ENCODE measurements at regions not wholly inside any gene's neighbourhood (a gene's known extent, or its start where the extent isn't known, plus 50 kb on each side); places are given as distances from the start of the nearest gene placed in this dataset.

DNA sequence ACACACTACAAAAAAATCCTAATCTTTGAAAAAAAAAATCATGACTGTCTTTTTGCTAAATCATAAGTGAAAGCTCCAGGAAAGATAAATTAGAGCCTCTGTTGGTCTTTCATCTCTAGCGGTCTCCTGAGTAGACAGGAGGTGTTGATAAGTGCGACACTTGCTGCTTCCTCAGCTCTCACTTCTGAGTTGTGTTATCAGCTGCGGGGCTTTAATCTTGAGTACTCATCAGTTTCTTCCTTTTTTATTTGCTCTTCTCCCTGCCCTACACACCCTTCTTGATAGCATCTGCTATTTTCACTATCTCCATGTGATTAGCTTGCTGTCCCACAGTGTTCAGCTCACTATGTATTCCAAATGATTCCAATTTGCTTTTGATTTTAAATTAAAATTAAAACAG is 1449.2 kb downstream of the C4orf33 start:
- ATAC-seq = no peak
- no peak for TF ChIP-seq OSR1 (CRISPR knock-in tag; IDR thresholded peaks at IDR 0.05)
- TF ChIP-seq ZC3H10 (CRISPR knock-in tag; IDR thresholded peaks at IDR 0.05) = no peak
- TF ChIP-seq ARNTL (CRISPR knock-in tag; IDR thresholded peaks at IDR 0.05; ENCODE audit: borderline replicate concordance, low read depth) = no peak
- no peak for TF ChIP-seq RARB (CRISPR knock-in tag; IDR thresholded peaks at IDR 0.05)
- no peak for TF ChIP-seq ESRRG (CRISPR knock-in tag; IDR thresholded peaks at IDR 0.05)
- no peak for TF ChIP-seq ZNF565 (CRISPR knock-in tag; conservative IDR thresholded peaks at IDR 0.05; ENCODE audit: low read depth)
- TF ChIP-seq, protein P1, sequence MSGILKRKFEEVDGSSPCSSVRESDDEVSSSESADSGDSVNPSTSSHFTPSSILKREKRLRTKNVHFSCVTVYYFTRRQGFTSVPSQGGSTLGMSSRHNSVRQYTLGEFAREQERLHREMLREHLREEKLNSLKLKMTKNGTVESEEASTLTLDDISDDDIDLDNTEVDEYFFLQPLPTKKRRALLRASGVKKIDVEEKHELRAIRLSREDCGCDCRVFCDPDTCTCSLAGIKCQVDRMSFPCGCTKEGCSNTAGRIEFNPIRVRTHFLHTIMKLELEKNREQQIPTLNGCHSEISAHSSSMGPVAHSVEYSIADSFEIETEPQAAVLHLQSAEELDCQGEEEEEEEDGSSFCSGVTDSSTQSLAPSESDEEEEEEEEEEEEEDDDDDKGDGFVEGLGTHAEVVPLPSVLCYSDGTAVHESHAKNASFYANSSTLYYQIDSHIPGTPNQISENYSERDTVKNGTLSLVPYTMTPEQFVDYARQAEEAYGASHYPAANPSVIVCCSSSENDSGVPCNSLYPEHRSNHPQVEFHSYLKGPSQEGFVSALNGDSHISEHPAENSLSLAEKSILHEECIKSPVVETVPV (CRISPR knock-in tag; IDR thresholded peaks at IDR 0.05) = no peak
- TF ChIP-seq GLIS3 (CRISPR knock-in tag; IDR thresholded peaks at IDR 0.05) = no peak
- TF ChIP-seq TOX (CRISPR knock-in tag; IDR thresholded peaks at IDR 0.05; ENCODE audit: borderline replicate concordance) = no peak
- no peak for TF ChIP-seq TCF4 (CRISPR knock-in tag; IDR thresholded peaks at IDR 0.05; ENCODE audit: borderline replicate concordance)
- no peak for TF ChIP-seq ZNF8 (CRISPR knock-in tag; IDR thresholded peaks at IDR 0.05)
- TF ChIP-seq, protein P2, sequence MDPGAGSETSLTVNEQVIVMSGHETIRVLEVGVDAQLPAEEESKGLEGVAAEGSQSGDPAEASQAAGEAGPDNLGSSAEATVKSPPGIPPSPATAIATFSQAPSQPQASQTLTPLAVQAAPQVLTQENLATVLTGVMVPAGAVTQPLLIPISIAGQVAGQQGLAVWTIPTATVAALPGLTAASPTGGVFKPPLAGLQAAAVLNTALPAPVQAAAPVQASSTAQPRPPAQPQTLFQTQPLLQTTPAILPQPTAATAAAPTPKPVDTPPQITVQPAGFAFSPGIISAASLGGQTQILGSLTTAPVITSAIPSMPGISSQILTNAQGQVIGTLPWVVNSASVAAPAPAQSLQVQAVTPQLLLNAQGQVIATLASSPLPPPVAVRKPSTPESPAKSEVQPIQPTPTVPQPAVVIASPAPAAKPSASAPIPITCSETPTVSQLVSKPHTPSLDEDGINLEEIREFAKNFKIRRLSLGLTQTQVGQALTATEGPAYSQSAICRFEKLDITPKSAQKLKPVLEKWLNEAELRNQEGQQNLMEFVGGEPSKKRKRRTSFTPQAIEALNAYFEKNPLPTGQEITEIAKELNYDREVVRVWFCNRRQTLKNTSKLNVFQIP (CRISPR knock-in tag; IDR thresholded peaks at IDR 0.05; ENCODE audit: borderline replicate concordance, low read depth) = no peak
- no peak for TF ChIP-seq PATZ1 (CRISPR knock-in tag; IDR thresholded peaks at IDR 0.05; ENCODE audit: borderline replicate concordance)
- TF ChIP-seq ISL1 (CRISPR knock-in tag; IDR thresholded peaks at IDR 0.05) = no peak
- no peak for TF ChIP-seq ZFP30 (CRISPR knock-in tag; IDR thresholded peaks at IDR 0.05)
- TF ChIP-seq SNAI2 (CRISPR knock-in tag; IDR thresholded peaks at IDR 0.05) = no peak

- ATAC-seq = no peak
- no peak for TF ChIP-seq TCF4 (CRISPR knock-in tag; IDR thresholded peaks at IDR 0.05; ENCODE audit: borderline replicate concordance)
- no peak for TF ChIP-seq ZFP3 (CRISPR knock-in tag; IDR thresholded peaks at IDR 0.05)
- no peak for TF ChIP-seq ZNF8 (CRISPR knock-in tag; IDR thresholded peaks at IDR 0.05)
- TF ChIP-seq TOX (CRISPR knock-in tag; IDR thresholded peaks at IDR 0.05; ENCODE audit: borderline replicate concordance) = no peak
- TF ChIP-seq, protein P2 (CRISPR knock-in tag; IDR thresholded peaks at IDR 0.05; ENCODE audit: borderline replicate concordance, low read depth) = no peak
- no peak for TF ChIP-seq RARB (CRISPR knock-in tag; IDR thresholded peaks at IDR 0.05)
- no peak for TF ChIP-seq ZNF565 (CRISPR knock-in tag; conservative IDR thresholded peaks at IDR 0.05; ENCODE audit: low read depth)
- no peak for TF ChIP-seq PATZ1 (CRISPR knock-in tag; IDR thresholded peaks at IDR 0.05; ENCODE audit: borderline replicate concordance)
- no peak for TF ChIP-seq BACH2 (CRISPR knock-in tag; IDR thresholded peaks at IDR 0.05; ENCODE audit: borderline replicate concordance)
- TF ChIP-seq ISL1 (CRISPR knock-in tag; IDR thresholded peaks at IDR 0.05) = no peak
- no peak for TF ChIP-seq CREB5 (CRISPR knock-in tag; IDR thresholded peaks at IDR 0.05; ENCODE audit: low read depth)
These were observed 1449.6 kb downstream of the C4orf33 start for GRCh38 chr4:130545596-130545995.

- ATAC-seq = no peak
- TF ChIP-seq ARNTL (CRISPR knock-in tag; IDR thresholded peaks at IDR 0.05; ENCODE audit: borderline replicate concordance, low read depth) (no peak), PATZ1 (CRISPR knock-in tag; IDR thresholded peaks at IDR 0.05; ENCODE audit: borderline replicate concordance) (no peak), RARB (CRISPR knock-in tag; IDR thresholded peaks at IDR 0.05) (no peak), ESRRG (CRISPR knock-in tag; IDR thresholded peaks at IDR 0.05) (no peak), ZNF565 (CRISPR knock-in tag; conservative IDR thresholded peaks at IDR 0.05; ENCODE audit: low read depth) (no peak), TOX (CRISPR knock-in tag; IDR thresholded peaks at IDR 0.05; ENCODE audit: borderline replicate concordance) (no peak), ZFP3 (CRISPR knock-in tag; IDR thresholded peaks at IDR 0.05) (no peak), OSR1 (CRISPR knock-in tag; IDR thresholded peaks at IDR 0.05) (no peak), CSDC2 (CRISPR knock-in tag; IDR thresholded peaks at IDR 0.05) (no peak), CREB5 (CRISPR knock-in tag; IDR thresholded peaks at IDR 0.05; ENCODE audit: low read depth) (no peak), ZNF70 (CRISPR knock-in tag; IDR thresholded peaks at IDR 0.05) (no peak)
These were observed 1463.3 kb downstream of the C4orf33 start for GRCh38 chr4:130559268-130559667.
